GM19035 (cell line): ENCODE measurements at regions not wholly inside any gene's neighbourhood (a gene's known extent, or its start where the extent isn't known, plus 50 kb on each side); places are given as distances from the start of the nearest gene placed in this dataset.

ENCODE experiments used
- ATAC-seq: cut with Tn5 transposase; IDR thresholded peaks from one replicate; pipeline ENCODE4 v1.9.1; 2021; ENCODE audit not compliant: unreplicated experiment

DNA sequence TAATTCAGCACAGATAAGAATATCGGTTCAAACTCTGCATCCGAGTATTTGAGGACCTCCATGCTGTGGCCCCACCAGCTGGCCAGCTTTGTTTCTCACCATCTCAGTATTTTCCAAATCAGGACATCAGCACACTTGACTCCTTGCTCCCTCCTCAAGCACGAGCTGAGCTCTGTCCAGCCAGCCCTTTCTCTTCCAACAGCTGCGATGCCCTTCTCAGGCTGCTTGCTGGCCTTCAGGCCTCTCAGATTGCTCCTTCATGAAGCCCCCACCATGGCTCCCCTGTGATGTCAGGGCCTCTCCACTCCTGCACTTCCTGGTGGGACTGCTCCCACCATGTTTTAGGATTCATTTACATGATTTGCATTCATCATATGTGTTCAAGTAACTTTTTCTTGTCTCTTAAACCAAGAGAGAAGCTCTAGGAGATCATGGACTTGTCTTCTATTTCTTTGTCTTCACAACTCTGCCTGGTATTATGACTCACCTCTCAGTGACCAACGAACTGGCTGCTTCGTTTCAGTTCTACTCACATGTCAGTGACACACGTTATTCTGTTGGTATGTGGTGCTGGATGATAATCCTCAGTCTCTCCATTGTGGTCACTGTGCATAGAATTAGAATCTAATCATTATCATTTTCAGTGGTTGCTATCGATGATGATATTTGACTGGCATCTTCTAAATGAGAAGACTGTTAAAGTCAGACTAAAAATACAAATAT lies 471.7 kb downstream of the EFNB2 start:
- ATAC-seq: no peak

DNA sequence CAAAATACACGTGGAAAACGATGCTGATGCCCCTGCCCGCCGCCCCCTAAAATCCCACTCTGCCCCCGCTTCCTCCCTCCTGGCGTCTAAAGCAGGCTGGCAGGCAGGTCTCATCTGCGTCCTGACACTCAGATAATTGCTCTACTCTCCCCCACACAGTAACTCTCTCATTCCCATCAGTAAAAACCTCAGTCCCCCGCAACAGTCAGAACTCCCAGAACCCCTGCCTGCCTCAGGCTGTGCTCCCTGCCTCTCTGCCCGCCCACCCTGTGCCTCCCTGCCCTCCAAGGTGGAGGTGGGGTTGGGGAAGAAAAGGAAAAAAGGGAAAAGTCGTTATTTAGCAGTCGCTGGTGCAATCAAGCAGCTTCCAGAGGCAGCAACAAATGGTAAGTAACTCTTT lies 473.7 kb downstream of the EFNB2 start:
- no peak for ATAC-seq

DNA sequence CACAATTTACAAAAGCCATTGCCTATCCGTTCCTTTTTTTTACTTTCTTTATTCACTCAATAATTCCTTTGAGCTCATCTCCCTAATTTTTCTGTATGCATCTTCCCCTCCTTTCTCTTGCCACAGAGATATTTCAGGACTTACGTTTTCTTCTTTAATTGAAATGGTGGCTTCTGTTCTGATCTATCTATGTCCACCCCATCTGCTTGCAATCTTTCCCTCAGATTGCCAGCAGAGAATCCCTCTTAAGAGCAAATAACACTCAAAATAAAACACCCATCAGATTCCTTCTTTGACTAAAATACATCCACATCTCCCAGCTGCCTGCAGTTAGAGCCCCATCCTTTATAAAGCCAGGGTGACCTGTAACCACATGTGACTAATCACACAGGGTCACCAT lies 478.6 kb downstream of the EFNB2 start:
- ATAC-seq: no peak

- no peak for ATAC-seq
These were observed 483.2 kb downstream of the EFNB2 start for GRCh38 chr13:106052200-106052767.

DNA sequence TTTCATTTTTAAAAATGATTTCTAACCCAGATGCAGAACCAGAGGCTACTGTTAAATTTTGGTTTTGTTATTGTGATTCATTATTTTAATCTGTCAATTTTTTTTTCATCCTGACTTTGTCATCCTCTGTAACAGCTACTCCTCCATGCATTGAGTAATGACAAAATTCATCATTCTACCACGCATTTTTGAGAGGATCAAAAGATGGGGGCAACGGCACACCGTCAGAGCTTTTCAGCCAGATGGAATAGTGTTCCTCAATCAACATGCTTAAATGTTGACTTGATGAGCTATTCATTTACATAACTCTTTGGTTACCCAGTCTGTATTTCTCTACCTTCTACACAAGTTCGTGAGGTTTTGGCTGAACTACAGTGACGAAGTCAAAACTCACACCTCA lies 486.3 kb downstream of the EFNB2 start:
- no peak for ATAC-seq

DNA sequence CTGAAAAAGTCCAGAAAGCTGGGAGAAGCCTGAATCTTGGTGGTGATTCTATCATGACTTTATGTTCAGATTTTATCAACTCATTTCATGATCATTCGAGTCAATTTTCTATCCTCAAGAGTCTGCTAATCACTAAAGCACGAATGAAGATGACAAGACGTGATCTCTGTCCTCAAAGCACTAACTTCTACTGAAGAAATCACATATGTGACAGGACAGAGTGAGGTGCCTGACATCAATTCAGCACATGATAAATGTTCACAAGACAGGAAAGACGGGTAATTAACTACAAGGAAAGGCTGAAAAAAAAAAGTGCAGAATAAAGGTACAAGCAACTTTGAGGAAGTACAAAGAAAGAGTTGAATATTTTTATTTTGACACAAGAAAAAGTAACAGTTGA lies 487.1 kb downstream of the EFNB2 start:
- no peak for ATAC-seq

- ATAC-seq: no peak
These were observed 487.6 kb downstream of the EFNB2 start for GRCh38 chr13:106047859-106048258.

DNA sequence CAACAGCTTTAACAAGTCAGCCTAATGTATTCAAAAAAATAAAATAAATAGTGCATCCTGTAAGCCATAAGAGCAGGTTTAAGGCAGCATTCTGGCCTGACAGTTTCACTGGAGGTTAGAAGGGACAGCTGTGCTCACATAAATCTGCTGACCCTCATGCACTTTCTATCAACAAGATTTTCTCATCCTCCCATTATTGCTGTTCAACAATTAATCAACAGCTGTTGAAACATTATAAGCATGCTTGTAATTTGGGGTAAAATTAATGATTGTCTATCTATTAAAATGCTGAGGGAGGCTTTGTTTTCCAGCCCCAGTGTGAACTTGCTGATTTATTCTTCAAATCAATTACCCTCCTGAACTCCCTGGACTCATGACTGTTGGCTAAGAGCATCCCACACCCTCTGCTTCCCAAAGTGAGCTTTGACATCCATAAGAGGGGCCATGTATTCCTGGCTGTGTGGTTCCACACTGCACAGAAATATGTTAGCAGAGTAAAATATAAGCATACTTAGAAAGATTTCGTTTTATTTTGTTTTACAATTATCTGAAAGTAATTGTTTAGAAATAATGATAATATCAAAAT lies 492.4 kb downstream of the EFNB2 start:
- no peak for ATAC-seq

DNA sequence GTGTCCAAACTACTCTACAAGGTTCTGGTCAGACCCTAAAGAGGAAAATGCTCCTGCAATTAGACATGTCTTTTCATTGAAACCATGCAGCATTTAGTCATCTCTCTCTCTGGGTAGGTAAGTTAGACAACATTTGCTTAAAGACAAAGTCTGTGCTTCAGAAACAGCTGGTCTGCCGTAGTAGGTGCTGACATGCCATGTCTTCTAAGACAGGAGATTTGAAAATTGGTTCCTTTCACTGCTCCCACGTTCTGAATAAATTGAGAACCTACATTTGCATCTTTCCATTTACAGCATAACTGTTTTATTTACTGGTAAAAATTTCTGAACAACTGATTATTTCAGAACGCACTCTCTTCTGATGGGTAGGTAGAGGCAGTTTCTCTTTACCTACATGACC lies 494.0 kb downstream of the EFNB2 start:
- no peak for ATAC-seq

- ATAC-seq: no peak
These were observed 496.7 kb downstream of the EFNB2 start for GRCh38 chr13:106038752-106039151.

DNA sequence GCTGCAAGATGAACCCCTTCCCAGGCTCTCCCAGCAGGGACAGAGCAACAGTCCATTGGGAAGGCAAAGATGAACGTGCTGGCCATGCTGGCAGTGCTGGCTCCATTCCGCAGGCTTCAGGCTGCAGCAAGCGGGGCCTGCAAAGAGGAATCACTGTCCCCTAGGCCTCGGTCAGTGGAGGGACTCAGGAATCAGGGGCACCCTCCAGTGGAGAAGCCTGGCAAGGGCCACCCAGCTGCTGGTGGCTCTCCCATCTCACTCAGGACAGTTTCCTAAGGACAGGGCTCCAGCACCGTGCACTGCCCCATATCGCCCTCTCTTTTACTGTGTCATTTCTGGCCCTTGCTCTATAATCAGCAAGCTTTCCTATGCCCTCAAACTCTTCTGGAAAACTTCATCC lies 498.6 kb downstream of the EFNB2 start:
- no peak for ATAC-seq

- no peak for ATAC-seq
These were observed 501.3 kb downstream of the EFNB2 start for GRCh38 chr13:106034201-106034600.

DNA sequence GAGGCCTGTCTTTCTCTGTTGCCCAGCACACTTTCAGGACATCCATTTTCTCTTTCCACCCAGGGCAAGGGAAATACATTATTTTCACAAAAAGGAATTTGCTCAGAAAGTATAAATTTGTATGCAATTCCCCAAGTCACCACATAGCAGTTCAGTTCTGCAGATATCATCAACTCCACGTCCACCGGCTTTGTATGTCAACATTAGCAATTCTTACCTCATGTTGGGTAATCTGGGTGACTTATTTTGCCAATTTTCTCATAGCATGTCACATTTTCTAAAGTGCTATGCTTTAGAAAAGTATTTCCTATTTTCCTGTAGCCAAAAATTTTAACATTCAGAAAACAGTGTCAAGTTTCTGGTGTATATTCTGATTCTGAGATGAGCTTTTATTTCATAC lies 501.8 kb downstream of the EFNB2 start:
- ATAC-seq: no peak

- ATAC-seq: no peak
These were observed 503.0 kb downstream of the EFNB2 start for GRCh38 chr13:106032441-106032840.

GRCh38 chr13:106029676-106030290 lies 505.7 kb downstream of the EFNB2 start:
- ATAC-seq: no peak

DNA sequence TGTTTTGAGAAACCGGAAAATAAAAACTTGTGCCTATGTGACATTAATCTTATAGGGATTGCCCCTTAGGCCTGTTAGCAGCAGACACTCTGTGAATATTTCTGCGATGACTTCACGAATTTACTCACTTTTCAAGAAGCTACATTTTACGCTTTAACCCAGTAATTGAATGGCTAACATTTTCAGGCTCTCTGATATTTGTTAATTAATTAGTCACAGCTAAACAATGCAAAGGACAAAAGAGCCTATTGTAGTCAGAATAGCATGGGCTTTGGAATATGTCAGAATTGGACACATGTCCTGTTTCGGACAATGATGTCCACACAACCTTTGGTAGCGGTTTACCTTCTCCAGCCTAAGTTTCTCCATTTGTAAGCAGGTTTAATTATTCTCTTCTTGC lies 506.6 kb downstream of the EFNB2 start:
- no peak for ATAC-seq

- ATAC-seq: no peak
These were observed 523.9 kb downstream of the EFNB2 start for GRCh38 chr13:106011600-106011999.

GRCh38 chr13:106010836-106011235 lies 524.6 kb downstream of the EFNB2 start:
- no peak for ATAC-seq

DNA sequence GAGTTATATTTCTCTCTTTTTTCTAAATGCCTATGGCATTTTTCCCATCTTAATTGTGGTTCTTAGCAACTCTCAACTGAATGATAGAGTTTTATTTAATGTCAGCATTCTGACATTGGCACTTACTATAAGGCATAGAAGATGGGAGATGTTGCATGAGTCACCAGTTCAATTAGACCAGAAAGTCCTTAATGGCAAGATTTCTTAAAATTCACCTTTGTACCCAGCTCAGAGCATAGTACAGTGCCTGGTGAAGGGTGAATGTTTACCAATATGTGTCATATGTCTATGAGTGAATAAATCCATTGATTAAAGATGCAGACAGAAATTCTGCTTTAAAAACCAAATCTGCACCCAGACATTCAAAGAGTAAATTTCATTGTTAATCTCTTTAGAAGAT lies 526.9 kb downstream of the EFNB2 start:
- ATAC-seq: no peak

DNA sequence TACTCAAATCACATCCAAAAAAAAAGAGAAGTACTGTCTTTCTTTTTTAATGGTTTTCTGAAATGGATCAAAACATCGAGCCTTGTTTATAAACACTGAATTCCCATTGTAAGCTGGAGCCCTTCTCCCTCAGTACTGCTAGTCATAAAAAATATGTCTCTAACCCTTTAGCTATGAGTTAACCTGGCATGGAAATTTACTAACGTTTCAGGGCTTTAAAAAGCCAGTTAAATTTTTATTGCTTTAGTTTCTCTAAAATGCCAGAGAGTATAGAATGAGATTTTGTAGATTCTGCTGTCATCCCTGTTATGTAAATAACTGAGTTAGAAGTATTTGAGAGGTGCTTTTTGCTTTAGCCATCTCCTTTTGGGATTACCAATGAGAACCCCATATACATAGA lies 528.3 kb downstream of the EFNB2 start:
- no peak for ATAC-seq

- no peak for ATAC-seq
These were observed 531.8 kb downstream of the EFNB2 start for GRCh38 chr13:106003651-106004050.

- ATAC-seq: no peak
These were observed 534.0 kb downstream of the EFNB2 start for GRCh38 chr13:106001443-106001842.
